Osteocyte (in vitro differentiated cells): ENCODE measurements at regions not wholly inside any gene's neighbourhood (a gene's known extent, or its start where the extent isn't known, plus 50 kb on each side); places are given as distances from the start of the nearest gene placed in this dataset.

Experiments used
- DNase-seq: peaks from one replicate; pipeline ENCODE4 v3.0.0; 2021; ENCODE audit warnings: mixed read lengths; ENCODE audit not compliant: unreplicated experiment; ENCODE audit errors: extremely low spot score
- H3K27ac Mint-ChIP-seq: one replicate; pipeline ENCODE4 v1.8.0; 2021; ENCODE audit warnings: mild to moderate bottlenecking, mixed read lengths; ENCODE audit not compliant: unreplicated experiment
- H3K27me3 Mint-ChIP-seq: one replicate; pipeline ENCODE4 v1.8.0; 2021; ENCODE audit warnings: mixed read lengths; ENCODE audit not compliant: unreplicated experiment
- H3K36me3 Mint-ChIP-seq: one replicate; pipeline ENCODE4 v1.8.0; 2021; ENCODE audit warnings: mixed read lengths; ENCODE audit not compliant: unreplicated experiment
- H3K4me1 Mint-ChIP-seq: one replicate; pipeline ENCODE4 v1.8.0; 2021; ENCODE audit warnings: mixed read lengths; ENCODE audit not compliant: unreplicated experiment
- H3K4me3 Mint-ChIP-seq: one replicate; pipeline ENCODE4 v1.8.0; 2021; ENCODE audit warnings: mild to moderate bottlenecking, moderate library complexity, mixed read lengths; ENCODE audit not compliant: unreplicated experiment
- H3K9me3 Mint-ChIP-seq: one replicate; pipeline ENCODE4 v1.8.0; 2021; ENCODE audit warnings: mixed read lengths; ENCODE audit not compliant: unreplicated experiment
- TF ChIP-seq, protein P1 (sequence below): fragments of 200-600 bp; sonication (generic); IDR thresholded peaks from 2 replicates; pipeline ENCODE4 v1.5.0; 2021; ENCODE audit warnings: antibody characterized with exemption, mild to moderate bottlenecking, moderate library complexity

DNA sequence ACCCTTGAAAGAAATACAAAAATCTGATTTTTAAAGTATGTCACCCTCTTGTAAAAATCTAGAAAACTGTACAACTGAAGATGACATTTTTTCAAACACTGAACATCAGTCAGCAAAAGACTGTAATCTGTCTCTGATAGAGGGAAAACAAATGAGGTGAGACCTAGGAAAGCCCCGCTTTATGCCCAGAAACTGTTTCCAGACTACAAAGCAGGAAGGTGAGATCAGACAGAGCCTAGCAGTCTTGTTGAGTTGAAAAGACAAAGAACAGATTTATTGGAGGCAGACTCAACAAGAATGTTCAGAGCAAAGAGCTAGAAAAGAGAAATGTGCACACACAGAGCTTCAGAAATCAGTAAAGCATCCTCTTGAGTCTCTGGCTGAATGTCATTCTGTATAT is 873.6 kb downstream of the LRFN5 start:
- TF ChIP-seq, protein P1, sequence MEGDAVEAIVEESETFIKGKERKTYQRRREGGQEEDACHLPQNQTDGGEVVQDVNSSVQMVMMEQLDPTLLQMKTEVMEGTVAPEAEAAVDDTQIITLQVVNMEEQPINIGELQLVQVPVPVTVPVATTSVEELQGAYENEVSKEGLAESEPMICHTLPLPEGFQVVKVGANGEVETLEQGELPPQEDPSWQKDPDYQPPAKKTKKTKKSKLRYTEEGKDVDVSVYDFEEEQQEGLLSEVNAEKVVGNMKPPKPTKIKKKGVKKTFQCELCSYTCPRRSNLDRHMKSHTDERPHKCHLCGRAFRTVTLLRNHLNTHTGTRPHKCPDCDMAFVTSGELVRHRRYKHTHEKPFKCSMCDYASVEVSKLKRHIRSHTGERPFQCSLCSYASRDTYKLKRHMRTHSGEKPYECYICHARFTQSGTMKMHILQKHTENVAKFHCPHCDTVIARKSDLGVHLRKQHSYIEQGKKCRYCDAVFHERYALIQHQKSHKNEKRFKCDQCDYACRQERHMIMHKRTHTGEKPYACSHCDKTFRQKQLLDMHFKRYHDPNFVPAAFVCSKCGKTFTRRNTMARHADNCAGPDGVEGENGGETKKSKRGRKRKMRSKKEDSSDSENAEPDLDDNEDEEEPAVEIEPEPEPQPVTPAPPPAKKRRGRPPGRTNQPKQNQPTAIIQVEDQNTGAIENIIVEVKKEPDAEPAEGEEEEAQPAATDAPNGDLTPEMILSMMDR, result no peak
- H3K9me3 Mint-ChIP-seq, result no peaks in the 10 kb centered on the region
- no peak for DNase-seq
- no peaks in the 10 kb centered on the region for H3K36me3 Mint-ChIP-seq
- H3K4me3 Mint-ChIP-seq, result no peak overlapping the region
- H3K27ac Mint-ChIP-seq, result no peak overlapping the region
- H3K4me1 Mint-ChIP-seq, result no peaks in the 10 kb centered on the region
- no peaks in the 10 kb centered on the region for H3K27me3 Mint-ChIP-seq

- H3K4me1 Mint-ChIP-seq, result no peaks in the 10 kb centered on the region
- H3K9me3 Mint-ChIP-seq, result no peaks in the 10 kb centered on the region
- no peak overlapping the region for H3K4me3 Mint-ChIP-seq
- TF ChIP-seq, protein P1, result no peak
- H3K36me3 Mint-ChIP-seq, result no peaks in the 10 kb centered on the region
- H3K27ac Mint-ChIP-seq, result no peak overlapping the region
- DNase-seq, result no peak
- no peaks in the 10 kb centered on the region for H3K27me3 Mint-ChIP-seq
Observed at GRCh38 chr14:42475289-42475688, 868.6 kb downstream of the LRFN5 start.

DNA sequence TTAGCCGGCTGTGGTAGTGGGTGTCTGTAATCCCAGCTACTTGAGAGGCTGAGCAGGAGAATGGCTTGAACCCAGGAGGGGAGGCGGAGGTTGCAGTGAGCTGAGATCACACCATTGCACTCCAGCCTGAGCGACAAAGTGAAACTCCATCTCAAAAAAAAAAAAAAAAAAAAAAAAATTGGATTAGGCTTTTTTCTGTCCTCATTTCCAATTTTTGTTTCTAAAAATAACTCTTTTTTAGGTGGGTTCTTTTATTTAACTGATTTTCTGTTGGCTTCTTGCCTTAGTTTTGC is 863.7 kb downstream of the LRFN5 start:
- no peaks in the 10 kb centered on the region for H3K4me1 Mint-ChIP-seq
- H3K4me3 Mint-ChIP-seq, result no peak overlapping the region
- no peaks in the 10 kb centered on the region for H3K36me3 Mint-ChIP-seq
- DNase-seq, result no peak
- H3K27me3 Mint-ChIP-seq, result no peaks in the 10 kb centered on the region
- no peaks in the 10 kb centered on the region for H3K9me3 Mint-ChIP-seq
- TF ChIP-seq, protein P1, result no peak
- no peak overlapping the region for H3K27ac Mint-ChIP-seq

DNA sequence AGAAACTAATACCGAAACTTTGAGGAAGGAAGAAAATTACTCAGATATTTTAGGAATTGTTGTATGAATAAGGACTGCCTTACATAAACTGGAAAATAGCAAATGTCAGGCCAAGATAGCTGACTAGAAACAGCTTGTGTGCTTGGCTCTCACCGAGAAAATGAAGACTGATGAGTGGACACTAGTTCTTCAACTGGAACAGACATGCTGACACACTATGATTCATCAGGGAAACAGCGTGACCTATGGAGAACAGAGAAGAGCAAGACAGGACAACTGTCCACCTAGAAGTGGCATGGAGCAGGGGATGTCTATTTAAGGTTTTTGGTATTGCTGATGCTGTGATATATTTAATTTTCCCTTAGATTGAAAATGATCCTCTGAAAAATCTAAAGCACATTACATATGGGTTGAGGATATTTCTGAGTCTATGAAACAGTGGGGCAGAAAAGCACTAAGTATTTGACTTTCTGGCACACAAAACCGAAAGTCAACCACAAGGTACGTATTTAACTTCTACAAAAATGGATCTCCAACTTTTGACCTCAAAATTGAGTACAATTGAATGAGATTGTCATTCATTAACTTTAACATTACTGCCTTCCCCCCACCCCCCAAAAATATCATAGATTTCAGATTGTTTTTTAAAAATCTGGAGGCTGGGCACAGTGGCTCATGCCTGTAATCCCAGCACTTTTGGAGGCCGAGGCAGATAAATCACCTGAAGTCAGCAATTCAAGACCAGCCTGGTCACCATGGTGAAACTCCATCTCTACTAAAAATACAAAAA is 863.2 kb downstream of the LRFN5 start:
- DNase-seq, result no peak
- H3K9me3 Mint-ChIP-seq, result no peaks in the 10 kb centered on the region
- H3K27ac Mint-ChIP-seq, result no peak overlapping the region
- H3K27me3 Mint-ChIP-seq, result no peaks in the 10 kb centered on the region
- no peaks in the 10 kb centered on the region for H3K36me3 Mint-ChIP-seq
- H3K4me1 Mint-ChIP-seq, result no peaks in the 10 kb centered on the region
- H3K4me3 Mint-ChIP-seq, result no peak overlapping the region
- TF ChIP-seq, protein P1, result no peak

DNA sequence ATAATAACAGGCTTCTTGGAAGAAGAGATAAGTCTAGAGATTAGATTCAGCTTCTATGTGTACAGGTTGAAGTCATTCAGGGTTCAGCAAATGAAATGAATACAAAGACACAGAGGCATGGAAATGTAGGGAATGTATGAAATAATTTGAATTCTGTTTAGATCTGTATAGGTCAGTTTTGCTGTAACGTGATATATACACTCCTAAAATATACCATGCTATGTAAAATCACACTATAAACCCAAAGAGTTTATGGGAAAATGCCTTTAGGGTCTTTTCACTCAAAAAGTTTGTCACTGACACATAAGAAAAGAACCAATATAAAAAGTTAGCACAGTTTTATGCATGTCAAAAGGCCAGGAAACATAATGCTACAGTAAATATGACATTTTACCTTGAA is 854.0 kb downstream of the LRFN5 start:
- no peaks in the 10 kb centered on the region for H3K36me3 Mint-ChIP-seq
- H3K4me1 Mint-ChIP-seq, result no peaks in the 10 kb centered on the region
- H3K27me3 Mint-ChIP-seq, result no peaks in the 10 kb centered on the region
- no peak overlapping the region for H3K4me3 Mint-ChIP-seq
- DNase-seq, result no peak
- H3K9me3 Mint-ChIP-seq, result peaks cover 8% of the 10 kb centered on the region
- TF ChIP-seq, protein P1, result no peak
- H3K27ac Mint-ChIP-seq, result no peak overlapping the region
